GM12878 (cell line): ENCODE measurements at regions not wholly inside any gene's neighbourhood (a gene's known extent, or its start where the extent isn't known, plus 50 kb on each side); places are given as distances from the start of the nearest gene placed in this dataset.

ENCODE experiments used
- ATAC-seq: fragments of 200-7000 bp; cut with Tn5 transposase; 3 replicates; pipeline ENCODE4 v1.9.1; 2020; ENCODE audit warnings: mild to moderate bottlenecking, moderate library complexity
- BruUV-seq: library from RNA; stranded (reverse); fragments of 400-500 nt; replicated peaks from 2 replicates; lab custom pipeline; 2021; lab: Mats Ljungman, UMichigan
- CTCF ChIA-PET: fragments of 300-600 bp; sonication (Branson Sonifier 250); formaldehyde crosslinking; extraction: SDS; loops from one replicate; lab custom pipeline; 2021; ENCODE audit warnings: inconsistent platforms; lab: Yijun Ruan, JAX
- POLR2A ChIA-PET: fragments of 350-600 bp; formaldehyde crosslinking; extraction: SDS; loops from one replicate; lab custom pipeline; 2021; ENCODE audit warnings: inconsistent platforms; lab: Charles Lee
- RAD21 ChIA-PET: fragments of 300-600 bp; sonication (Branson Sonifier 250); formaldehyde crosslinking; loops from one replicate; lab custom pipeline; 2023; ENCODE audit warnings: antibody characterized with exemption; ENCODE audit not compliant: unreplicated experiment; lab: Charles Lee
- SMC1A ChIA-PET: fragments of 300-600 bp; sonication (Branson Sonifier 250); formaldehyde crosslinking; loops from one replicate; lab custom pipeline; 2023; ENCODE audit not compliant: unreplicated experiment, uncharacterized antibody; lab: Charles Lee
- DNase-seq: peaks from one replicate; pipeline ENCODE4 v3.0.0-alpha.2; 2011; ENCODE audit warnings: low read depth, low spot score
- FAIRE-seq: peaks from 3 replicates; lab custom pipeline; 2011; peaks lifted over from hg19 to GRCh38; lab: Jason Lieb, UNC
- H2AFZ ChIP-seq: 2 replicates; pipeline ENCODE4 v1.6.0; 2011; ENCODE audit warnings: low read depth, low read length, control low read depth; ENCODE audit not compliant: control insufficient read depth
- H3K27ac ChIP-seq: 2 replicates; pipeline ENCODE4 v1.5.1; 2011; ENCODE audit warnings: control low read depth; ENCODE audit not compliant: control insufficient read depth, insufficient read depth
- H3K27me3 ChIP-seq, 2 experiments: replicated peaks in 1 of 2; 2 replicates each; pipeline versions ENCODE4 v1.6.0 to v1.6.1; 2011; ENCODE audit warnings: low read length in 1 of 2; ENCODE audit not compliant: control insufficient read depth in 2 of 2, insufficient read depth in 2 of 2
- H3K36me3 ChIP-seq, 2 experiments: 2 replicates each; pipeline ENCODE4 v1.5.1; 2011; ENCODE audit warnings: low read length in 1 of 2; ENCODE audit not compliant: control insufficient read depth in 2 of 2, insufficient read depth in 2 of 2
- H3K4me1 ChIP-seq: 2 replicates; pipeline ENCODE4 v1.6.1; 2011; ENCODE audit warnings: mild to moderate bottlenecking, low read length, moderate library complexity, mixed read lengths; ENCODE audit not compliant: control insufficient read depth, insufficient read depth
- H3K4me2 ChIP-seq: 2 replicates; pipeline ENCODE4 v1.6.0; 2011; ENCODE audit warnings: control low read depth; ENCODE audit not compliant: control insufficient read depth, insufficient read depth
- H3K4me3 ChIP-seq: fragments of 200-600 bp; sonication (generic); 2 replicates; pipeline ENCODE4 v1.5.1; 2016
- H3K79me2 ChIP-seq: 2 replicates; pipeline ENCODE4 v1.6.0; 2011; ENCODE audit warnings: low read length; ENCODE audit not compliant: control insufficient read depth, insufficient read depth
- H3K9ac ChIP-seq: 2 replicates; pipeline ENCODE4 v1.8.0; 2011; ENCODE audit warnings: low read length, control low read depth, mixed read lengths; ENCODE audit not compliant: control insufficient read depth, insufficient read depth
- H3K9me3 ChIP-seq: replicated peaks from 3 replicates; pipeline ENCODE4 v1.5.1; 2011; ENCODE audit warnings: mild to moderate bottlenecking, low read length; ENCODE audit not compliant: control insufficient read depth, insufficient read depth
- H4K20me1 ChIP-seq: 2 replicates; pipeline ENCODE4 v1.6.0; 2011; ENCODE audit not compliant: control insufficient read depth, insufficient read depth
- E2F4 ChIP-seq: IDR thresholded peaks from 2 replicates; pipeline ENCODE4 v1.6.1; 2012; ENCODE audit warnings: low read depth, low read length, improper control_type of control experiment
- MTA3 ChIP-seq: IDR thresholded peaks from 2 replicates; pipeline ENCODE4 v1.6.1; 2012; ENCODE audit warnings: low read length, inconsistent platforms, borderline replicate concordance
- POLR2A ChIP-seq: IDR thresholded peaks from 2 replicates; pipeline ENCODE4 v1.6.1; 2011; ENCODE audit warnings: low read depth, mild to moderate bottlenecking, low read length
- RFX5 ChIP-seq: IDR thresholded peaks from 2 replicates; pipeline ENCODE4 v1.6.1; 2011; ENCODE audit warnings: low read depth, low read length, improper control_type of control experiment
- SMAD1 ChIP-seq: fragments of 450-650 bp; IDR thresholded peaks from 2 replicates; pipeline ENCODE4 v1.6.1; 2018; ENCODE audit warnings: mild to moderate bottlenecking, low read depth; ENCODE audit not compliant: partially characterized antibody
- SMC3 ChIP-seq: IDR thresholded peaks from 2 replicates; pipeline ENCODE4 v1.6.1; 2011; ENCODE audit warnings: low read length, improper control_type of control experiment, borderline replicate concordance
- SUPT20H ChIP-seq: IDR thresholded peaks from 2 replicates; pipeline ENCODE4 v1.6.1; 2011; ENCODE audit warnings: low read depth, mild to moderate bottlenecking, low read length, moderate library complexity, borderline replicate concordance; ENCODE audit not compliant: control insufficient read depth
- TARDBP ChIP-seq: IDR thresholded peaks from 2 replicates; pipeline ENCODE4 v1.6.1; 2016; ENCODE audit warnings: borderline replicate concordance
- ZNF384 ChIP-seq: IDR thresholded peaks from 2 replicates; pipeline ENCODE4 v1.6.1; 2012; ENCODE audit warnings: low read depth, mild to moderate bottlenecking, low read length, improper control_type of control experiment, borderline replicate concordance
- WGBS: methylation state at CpG from one replicate; pipeline ENCODE4 v1.1.6; 2016; ENCODE audit warnings: low lambda C conversion rate; ENCODE audit not compliant: insufficient replicate concordance, insufficient coverage; ENCODE audit errors: missing lambda C conversion rate; 5-methylcytosine and 5-hydroxymethylcytosine counted together
- in situ Hi-C: fragments of 300-500 bp; cut with MboI; formaldehyde crosslinking; loops from 9 replicates; pipeline ENCODE4 v1.14.3; 2018; ENCODE audit warnings: mixed read lengths
- intact Hi-C: fragments of 100-400 bp; cut with micrococcal nuclease; formaldehyde crosslinking; loops from one replicate; pipeline ENCODE4 v1.14.2; 2022; ENCODE audit not compliant: unreplicated experiment
- TF ChIP-seq, protein P1 (sequence below): IDR thresholded peaks from 2 replicates; pipeline ENCODE4 v1.6.1; 2011; ENCODE audit warnings: low read depth, mild to moderate bottlenecking, low read length, moderate library complexity, borderline replicate concordance; ENCODE audit errors: extremely low read depth
- TF ChIP-seq, protein P2 (sequence below): fragments of 150-350 bp; IDR thresholded peaks from 2 replicates; pipeline ENCODE4 v1.6.1; 2014; ENCODE audit warnings: mild to moderate bottlenecking, low read depth, low read length

- BruUV-seq, result no TSS peak
- RAD21 ChIA-PET, result no interaction called here
- Histone ChIP-seq H3K9ac (no peak overlapping the region), H3K4me2 (no peak overlapping the region), H4K20me1 (no peaks in the 10 kb centered on the region), H3K27ac (no peak overlapping the region), H3K36me3 (no peaks in the 10 kb centered on the region), H2AFZ (no peak overlapping the region), H3K4me3 (no peak overlapping the region), H3K4me1 (no peaks in the 10 kb centered on the region), H3K9me3 (no peaks in the 10 kb centered on the region; the same call in 2 of the 3 replicates), H3K79me2 (no peaks in the 10 kb centered on the region), H3K27me3 (no peaks in the 10 kb centered on the region)
- FAIRE-seq, result no peak
- in situ Hi-C loops, result no loop called here
- 2% methylated on average over 3 of the region's 3 CpGs for WGBS
- intact Hi-C loops, result no loop called here
- no peak for DNase-seq
- CTCF ChIA-PET, result no interaction called here
- TF ChIP-seq TARDBP (no peak), POLR2A (no peak), SMAD1 (no peak), SMC3 (no peak), SUPT20H (no peak), ZNF384 (no peak), E2F4 (no peak), MTA3 (no peak), RFX5 (no peak)
- TF ChIP-seq, protein P1, sequence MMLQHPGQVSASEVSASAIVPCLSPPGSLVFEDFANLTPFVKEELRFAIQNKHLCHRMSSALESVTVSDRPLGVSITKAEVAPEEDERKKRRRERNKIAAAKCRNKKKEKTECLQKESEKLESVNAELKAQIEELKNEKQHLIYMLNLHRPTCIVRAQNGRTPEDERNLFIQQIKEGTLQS, result no peak
- TF ChIP-seq, protein P2, sequence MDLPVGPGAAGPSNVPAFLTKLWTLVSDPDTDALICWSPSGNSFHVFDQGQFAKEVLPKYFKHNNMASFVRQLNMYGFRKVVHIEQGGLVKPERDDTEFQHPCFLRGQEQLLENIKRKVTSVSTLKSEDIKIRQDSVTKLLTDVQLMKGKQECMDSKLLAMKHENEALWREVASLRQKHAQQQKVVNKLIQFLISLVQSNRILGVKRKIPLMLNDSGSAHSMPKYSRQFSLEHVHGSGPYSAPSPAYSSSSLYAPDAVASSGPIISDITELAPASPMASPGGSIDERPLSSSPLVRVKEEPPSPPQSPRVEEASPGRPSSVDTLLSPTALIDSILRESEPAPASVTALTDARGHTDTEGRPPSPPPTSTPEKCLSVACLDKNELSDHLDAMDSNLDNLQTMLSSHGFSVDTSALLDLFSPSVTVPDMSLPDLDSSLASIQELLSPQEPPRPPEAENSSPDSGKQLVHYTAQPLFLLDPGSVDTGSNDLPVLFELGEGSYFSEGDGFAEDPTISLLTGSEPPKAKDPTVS, result no peak
- SMC1A ChIA-PET, result interaction anchor here (0.9 kb wide), 1 partner anchor 243 kb away, joined by 3 read pairs; no protein-coding TSS in a partner anchor
- ATAC-seq, result peak; percentile 45
- POLR2A ChIA-PET, result interaction anchor here (0.6 kb wide), 1 partner anchor 1973 kb away, joined by 3 read pairs; no protein-coding TSS in a partner anchor
These were observed 96.6 kb upstream of the TMEM196 start for GRCh38 chr7:19869979-19870378.
